DOHH2 (cell line): ENCODE measurements at regions not wholly inside any gene's neighbourhood (a gene's known extent, or its start where the extent isn't known, plus 50 kb on each side); places are given as distances from the start of the nearest gene placed in this dataset.

Experiments used
- H3F3A ChIP-seq: fragments of 200-600 bp; sonication (generic), shearing (Covaris generic); 2 replicates; pipeline ENCODE4 v1.6.0; 2016; ENCODE audit warnings: antibody characterized with exemption, mild to moderate bottlenecking; ENCODE audit not compliant: control insufficient read depth, insufficient read depth
- H3K27ac ChIP-seq: fragments of 200-600 bp; sonication (generic); 2 replicates; pipeline ENCODE4 v1.5.1; 2014; ENCODE audit warnings: low read depth, mild to moderate bottlenecking, low read length, moderate library complexity
- H3K27me3 ChIP-seq: fragments of 200-600 bp; sonication (generic); 2 replicates; pipeline ENCODE4 v1.6.1; 2014; ENCODE audit warnings: mild to moderate bottlenecking, low read length, mixed read lengths; ENCODE audit not compliant: control insufficient read depth
- H3K36me3 ChIP-seq: fragments of 200-600 bp; sonication (generic); 2 replicates; pipeline ENCODE4 v1.6.1; 2014; ENCODE audit warnings: mild to moderate bottlenecking, low read length, moderate library complexity, mixed read lengths; ENCODE audit not compliant: control insufficient read depth
- H3K4me1 ChIP-seq: fragments of 200-600 bp; sonication (generic); 2 replicates; pipeline ENCODE4 v1.6.1; 2014; ENCODE audit warnings: mild to moderate bottlenecking, low read length, mixed read lengths; ENCODE audit not compliant: control insufficient read depth
- H3K4me2 ChIP-seq: fragments of 200-600 bp; sonication (generic); 2 replicates; pipeline ENCODE4 v1.6.0; 2014; ENCODE audit warnings: mild to moderate bottlenecking, low read length, moderate library complexity
- H3K4me3 ChIP-seq: fragments of 200-600 bp; sonication (generic); 2 replicates; pipeline ENCODE4 v1.5.1; 2014; ENCODE audit warnings: mild to moderate bottlenecking, low read length, mixed read lengths
- H3K79me2 ChIP-seq: fragments of 200-600 bp; sonication (generic); 2 replicates; pipeline ENCODE4 v1.6.1; 2014; ENCODE audit warnings: mild to moderate bottlenecking, low read length, mixed read lengths; ENCODE audit not compliant: control insufficient read depth
- H3K9me2 ChIP-seq: fragments of 200-600 bp; sonication (generic); replicated peaks from 2 replicates; pipeline ENCODE4 v1.6.1; 2014; ENCODE audit warnings: mild to moderate bottlenecking, low read length, mixed read lengths; ENCODE audit not compliant: control insufficient read depth
- H3K9me3 ChIP-seq: fragments of 200-600 bp; sonication (generic); 2 replicates; pipeline ENCODE4 v1.6.1; 2014; ENCODE audit warnings: antibody characterized with exemption, low read length, mixed read lengths; ENCODE audit not compliant: control insufficient read depth, insufficient read depth
- H4K20me1 ChIP-seq: fragments of 200-600 bp; sonication (generic); 2 replicates; pipeline ENCODE4 v1.6.0; 2014; ENCODE audit warnings: low read depth, mild to moderate bottlenecking, antibody characterized with exemption, low read length, moderate library complexity; ENCODE audit not compliant: control insufficient read depth, insufficient read depth
- EZH2phosphoT487 ChIP-seq: fragments of 200-600 bp; sonication (generic); IDR thresholded peaks from 2 replicates; pipeline ENCODE4 v1.6.1; 2017; ENCODE audit warnings: borderline replicate concordance, mild to moderate bottlenecking, antibody characterized with exemption, low read length, moderate library complexity, mixed read lengths
- TF ChIP-seq, protein P1 (sequence below): fragments of 200-600 bp; sonication (generic); IDR thresholded peaks from one replicate; pipeline ENCODE4 v1.5.1; 2014; ENCODE audit warnings: antibody characterized with exemption, mild to moderate bottlenecking, low read depth, low read length; ENCODE audit not compliant: poor library complexity, severe bottlenecking

DNA sequence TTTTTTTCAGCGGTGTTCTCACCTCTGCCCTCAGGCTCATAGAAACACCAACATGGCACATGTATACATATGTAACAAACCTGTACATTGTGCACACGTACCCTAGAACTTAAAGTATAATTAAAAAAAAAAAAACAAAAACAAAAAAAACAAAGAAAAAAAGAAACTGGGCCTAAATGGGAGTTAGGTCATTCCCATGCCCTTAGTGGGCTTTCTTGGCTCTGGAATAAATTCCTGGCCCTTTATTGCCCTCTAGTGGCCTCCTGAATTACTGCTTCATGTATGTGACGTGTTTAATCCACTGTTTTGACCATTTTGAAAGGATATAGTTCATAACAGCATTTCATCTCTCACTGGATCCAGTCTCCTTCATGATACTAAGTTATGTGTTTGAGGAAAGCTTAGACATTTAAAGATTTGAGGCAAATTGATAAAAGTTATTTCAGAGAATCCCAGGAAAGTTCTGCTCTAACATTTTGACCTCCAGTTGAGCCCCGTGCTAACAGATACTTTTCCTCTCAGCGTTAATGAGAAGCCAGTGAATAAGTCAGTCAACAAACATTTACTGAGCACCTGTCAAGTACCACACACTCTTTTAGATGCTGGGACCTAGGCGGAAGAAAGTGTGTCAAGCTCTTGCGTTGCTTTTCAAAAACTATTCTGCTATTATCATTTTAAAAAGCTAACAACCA is 54.7 kb upstream of the SYPL1 start:
- no peaks in the 10 kb centered on the region for H3K36me3 ChIP-seq
- no peak for TF ChIP-seq EZH2phosphoT487
- TF ChIP-seq, protein P1, sequence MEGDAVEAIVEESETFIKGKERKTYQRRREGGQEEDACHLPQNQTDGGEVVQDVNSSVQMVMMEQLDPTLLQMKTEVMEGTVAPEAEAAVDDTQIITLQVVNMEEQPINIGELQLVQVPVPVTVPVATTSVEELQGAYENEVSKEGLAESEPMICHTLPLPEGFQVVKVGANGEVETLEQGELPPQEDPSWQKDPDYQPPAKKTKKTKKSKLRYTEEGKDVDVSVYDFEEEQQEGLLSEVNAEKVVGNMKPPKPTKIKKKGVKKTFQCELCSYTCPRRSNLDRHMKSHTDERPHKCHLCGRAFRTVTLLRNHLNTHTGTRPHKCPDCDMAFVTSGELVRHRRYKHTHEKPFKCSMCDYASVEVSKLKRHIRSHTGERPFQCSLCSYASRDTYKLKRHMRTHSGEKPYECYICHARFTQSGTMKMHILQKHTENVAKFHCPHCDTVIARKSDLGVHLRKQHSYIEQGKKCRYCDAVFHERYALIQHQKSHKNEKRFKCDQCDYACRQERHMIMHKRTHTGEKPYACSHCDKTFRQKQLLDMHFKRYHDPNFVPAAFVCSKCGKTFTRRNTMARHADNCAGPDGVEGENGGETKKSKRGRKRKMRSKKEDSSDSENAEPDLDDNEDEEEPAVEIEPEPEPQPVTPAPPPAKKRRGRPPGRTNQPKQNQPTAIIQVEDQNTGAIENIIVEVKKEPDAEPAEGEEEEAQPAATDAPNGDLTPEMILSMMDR, result peak; percentile 92
- H3K79me2 ChIP-seq, result no peaks in the 10 kb centered on the region
- no peaks in the 10 kb centered on the region for H4K20me1 ChIP-seq
- no peaks in the 10 kb centered on the region for H3K9me2 ChIP-seq
- H3K4me3 ChIP-seq, result no peak overlapping the region
- H3K4me2 ChIP-seq, result peak overlapping the region; percentile 25; the same call in 1 of the 2 replicates
- 0 out of 2 replicates have a peak, but pooled peaks cover 3% of the 10 kb centered on the region for H3F3A ChIP-seq
- peaks cover 21% of the 10 kb centered on the region for H3K4me1 ChIP-seq
- H3K27me3 ChIP-seq, result no peaks in the 10 kb centered on the region
- peaks cover 10% of the 10 kb centered on the region for H3K9me3 ChIP-seq
- no peak overlapping the region for H3K27ac ChIP-seq

DNA sequence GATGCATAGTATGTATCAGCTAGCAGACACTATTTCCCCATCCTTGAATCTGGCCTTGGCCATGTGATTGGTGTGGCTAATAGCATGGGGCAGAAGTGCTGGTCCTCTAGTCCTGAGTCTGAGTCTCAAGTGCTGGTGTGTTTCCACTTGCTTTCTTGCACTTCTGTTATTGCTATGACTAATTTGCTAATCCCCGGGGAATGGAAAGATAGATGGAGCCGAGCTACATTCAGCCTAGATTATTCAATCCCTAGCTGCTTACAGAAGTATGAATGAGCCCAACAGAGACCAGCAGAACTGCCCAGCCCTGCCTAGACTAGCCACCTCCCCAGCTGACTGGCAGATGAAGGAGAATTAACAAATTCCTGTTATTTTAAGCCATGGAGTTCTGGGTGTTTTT is 53.2 kb upstream of the SYPL1 start:
- Histone ChIP-seq H3K27ac (no peak overlapping the region), H3K27me3 (no peaks in the 10 kb centered on the region), H3K4me1 (peaks cover 21% of the 10 kb centered on the region), H3F3A (0 out of 2 replicates have a peak, but pooled peaks cover 3% of the 10 kb centered on the region), H3K36me3 (no peaks in the 10 kb centered on the region), H3K9me2 (no peaks in the 10 kb centered on the region), H4K20me1 (no peaks in the 10 kb centered on the region), H3K4me2 (peak overlapping the region; percentile 25; the same call in 1 of the 2 replicates), H3K9me3 (peaks cover 13% of the 10 kb centered on the region), H3K79me2 (no peaks in the 10 kb centered on the region), H3K4me3 (no peak overlapping the region)
- no peak for TF ChIP-seq EZH2phosphoT487
- TF ChIP-seq, protein P1, result no peak

DNA sequence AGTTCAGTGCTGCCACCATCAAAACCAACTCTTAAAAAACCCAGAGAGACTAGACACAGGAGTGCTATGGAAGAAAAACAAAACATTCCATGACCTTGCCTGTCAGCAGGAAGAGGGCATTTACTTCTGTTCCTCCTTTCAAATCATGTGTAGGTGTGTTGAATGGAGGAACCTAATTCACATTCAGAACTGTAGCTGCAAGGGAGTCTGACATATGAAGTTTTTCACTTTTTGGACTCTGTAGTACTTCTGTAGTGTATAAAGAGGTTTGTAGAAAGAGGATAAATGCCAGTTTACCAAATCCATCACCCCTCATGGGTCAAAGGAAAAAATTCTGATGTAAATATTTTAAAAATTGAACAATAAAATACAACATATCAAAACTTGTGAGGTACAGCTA is 51.1 kb upstream of the SYPL1 start:
- Histone ChIP-seq H3F3A (peaks cover 12% of the 10 kb centered on the region; the same call in 1 of the 2 replicates), H3K4me2 (no peak overlapping the region), H3K27ac (no peak overlapping the region), H3K79me2 (no peaks in the 10 kb centered on the region), H3K9me2 (no peaks in the 10 kb centered on the region), H3K27me3 (no peaks in the 10 kb centered on the region), H4K20me1 (no peaks in the 10 kb centered on the region), H3K36me3 (no peaks in the 10 kb centered on the region), H3K9me3 (peaks cover 15% of the 10 kb centered on the region), H3K4me1 (peaks cover 21% of the 10 kb centered on the region), H3K4me3 (no peak overlapping the region)
- no peak for TF ChIP-seq EZH2phosphoT487
- TF ChIP-seq, protein P1, result no peak
